B cell (primary cell): ENCODE measurements at regions not wholly inside any gene's neighbourhood (a gene's known extent, or its start where the extent isn't known, plus 50 kb on each side); places are given as distances from the start of the nearest gene placed in this dataset.

Experiments
- EZH2 ChIP-seq: IDR thresholded peaks from 2 replicates; pipeline ENCODE4 v1.6.1; 2012; ENCODE audit warnings: borderline replicate concordance, low read depth, mild to moderate bottlenecking, moderate library complexity, low read length; ENCODE audit not compliant: insufficient read depth, poor library complexity, severe bottlenecking
- TF ChIP-seq, protein P1 (sequence below): fragments of 200-600 bp; IDR thresholded peaks from one replicate; pipeline ENCODE4 v1.8.0; 2022; ENCODE audit warnings: antibody characterized with exemption, mild to moderate bottlenecking

DNA sequence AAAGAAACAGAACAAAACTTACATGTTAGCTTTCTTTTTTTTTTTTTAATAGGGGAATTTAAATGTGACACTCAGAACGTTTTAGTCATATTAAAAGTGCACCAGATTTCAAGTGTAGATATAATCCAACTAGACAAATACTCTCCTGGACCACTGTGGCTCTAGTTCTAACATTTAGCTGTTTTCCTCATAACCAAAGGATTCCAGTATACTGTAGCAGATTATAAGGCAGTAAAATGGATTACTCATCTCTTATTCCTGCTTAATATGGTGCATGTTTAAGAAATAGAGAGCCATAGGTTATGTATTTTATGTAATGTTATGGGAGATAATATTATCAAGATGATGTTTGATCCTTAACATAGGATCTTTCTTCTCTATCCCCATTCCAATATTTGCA, 1339.5 kb upstream of the AGA start:
- TF ChIP-seq, protein P1, sequence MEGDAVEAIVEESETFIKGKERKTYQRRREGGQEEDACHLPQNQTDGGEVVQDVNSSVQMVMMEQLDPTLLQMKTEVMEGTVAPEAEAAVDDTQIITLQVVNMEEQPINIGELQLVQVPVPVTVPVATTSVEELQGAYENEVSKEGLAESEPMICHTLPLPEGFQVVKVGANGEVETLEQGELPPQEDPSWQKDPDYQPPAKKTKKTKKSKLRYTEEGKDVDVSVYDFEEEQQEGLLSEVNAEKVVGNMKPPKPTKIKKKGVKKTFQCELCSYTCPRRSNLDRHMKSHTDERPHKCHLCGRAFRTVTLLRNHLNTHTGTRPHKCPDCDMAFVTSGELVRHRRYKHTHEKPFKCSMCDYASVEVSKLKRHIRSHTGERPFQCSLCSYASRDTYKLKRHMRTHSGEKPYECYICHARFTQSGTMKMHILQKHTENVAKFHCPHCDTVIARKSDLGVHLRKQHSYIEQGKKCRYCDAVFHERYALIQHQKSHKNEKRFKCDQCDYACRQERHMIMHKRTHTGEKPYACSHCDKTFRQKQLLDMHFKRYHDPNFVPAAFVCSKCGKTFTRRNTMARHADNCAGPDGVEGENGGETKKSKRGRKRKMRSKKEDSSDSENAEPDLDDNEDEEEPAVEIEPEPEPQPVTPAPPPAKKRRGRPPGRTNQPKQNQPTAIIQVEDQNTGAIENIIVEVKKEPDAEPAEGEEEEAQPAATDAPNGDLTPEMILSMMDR = no peak
- no peak for TF ChIP-seq EZH2
